B cell (primary cell): ENCODE measurements at regions not wholly inside any gene's neighbourhood (a gene's known extent, or its start where the extent isn't known, plus 50 kb on each side); places are given as distances from the start of the nearest gene placed in this dataset.

Source experiments
- ATAC-seq: fragments of 200-7000 bp; cut with Tn5 transposase; one replicate; pipeline ENCODE4 v1.10.0; 2021; ENCODE audit warnings: low read depth, mild to moderate bottlenecking, moderate number of reproducible peaks, moderate library complexity
- CTCF ChIA-PET: fragments of 350-600 bp; sonication (Branson Sonifier 250); formaldehyde crosslinking; loops from one replicate; lab custom pipeline; 2021; ENCODE audit warnings: antibody characterized with exemption, inconsistent platforms; lab: Charles Lee
- POLR2A ChIA-PET: fragments of 350-600 bp; sonication (Branson Sonifier 250); formaldehyde crosslinking; loops from one replicate; lab custom pipeline; 2021; ENCODE audit warnings: antibody characterized with exemption; lab: Charles Lee
- DNase-seq: peaks from one replicate; pipeline ENCODE4 v3.0.0; 2013
- H2AFZ ChIP-seq: 2 replicates; pipeline ENCODE4 v1.6.1; 2012; ENCODE audit warnings: mild to moderate bottlenecking, low read depth, low read length; ENCODE audit not compliant: insufficient read depth, poor library complexity, severe bottlenecking
- H3K27ac ChIP-seq, 2 donors: 1 replicate in 1 of 2; 2 replicates in 1 of 2; pipeline ENCODE4 v1.5.1; 2012 to 2013; ENCODE audit warnings: low read length in 2 of 2, mild to moderate bottlenecking in 2 of 2, moderate library complexity in 1 of 2
- H3K27me3 ChIP-seq, 4 experiments: fragments of 200-600 bp in 1 of 4; sonication (generic) in 1 of 4; replicated peaks in 1 of 4; 1 replicate in 2 of 4; 2 replicates in 2 of 4; pipeline versions ENCODE4 v1.6.1 to v1.7.0; 2013 to 2016; ENCODE audit warnings: low read length in 3 of 4, mild to moderate bottlenecking in 2 of 4, mixed read lengths in 1 of 4, moderate library complexity in 1 of 4; ENCODE audit not compliant: insufficient read depth in 4 of 4, control insufficient read depth in 3 of 4; ENCODE audit errors: control extremely low read depth in 1 of 4
- H3K36me3 ChIP-seq, 2 experiments: replicated peaks in 1 of 2; 1 replicate in 1 of 2; 2 replicates in 1 of 2; pipeline versions ENCODE4 v1.6.1 to v1.7.1; 2013; ENCODE audit warnings: low read length in 1 of 2; ENCODE audit not compliant: insufficient read depth in 2 of 2, control insufficient read depth in 1 of 2; ENCODE audit errors: control extremely low read depth in 1 of 2, extremely low read depth in 1 of 2
- H3K4me1 ChIP-seq, 2 donors: fragments of 200-600 bp in 1 of 2; sonication (generic) in 1 of 2; 1 replicate in 1 of 2; 2 replicates in 1 of 2; pipeline versions ENCODE4 v1.5.1 to v1.6.1; 2013 to 2017; ENCODE audit warnings: low read length in 2 of 2; ENCODE audit not compliant: control insufficient read depth in 2 of 2, insufficient read depth in 2 of 2
- H3K4me2 ChIP-seq: replicated peaks from 2 replicates; pipeline ENCODE3; 2012; ENCODE audit warnings: mild to moderate bottlenecking, low read depth, low read length; ENCODE audit not compliant: poor library complexity, severe bottlenecking
- H3K4me3 ChIP-seq, 5 experiments: fragments of 200-600 bp in 1 of 5; sonication (generic) in 1 of 5; 1 replicate in 3 of 5; 2 replicates in 2 of 5; pipeline versions ENCODE4 v1.5.1 to v1.7.0; 2011 to 2016; ENCODE audit warnings: low read length in 4 of 5, mild to moderate bottlenecking in 4 of 5, low read depth in 2 of 5, control low read depth in 1 of 5, moderate library complexity in 1 of 5; ENCODE audit not compliant: insufficient read depth in 1 of 5; ENCODE audit errors: control extremely low read depth in 1 of 5, extremely low read depth in 1 of 5
- H3K79me2 ChIP-seq: fragments of 200-600 bp; sonication (generic); one replicate; pipeline ENCODE4 v1.6.0; 2016; ENCODE audit warnings: low read length; ENCODE audit not compliant: control insufficient read depth, insufficient read depth
- H3K9ac ChIP-seq: fragments of 200-600 bp; sonication (generic); 2 replicates; pipeline ENCODE4 v1.6.1; 2017; ENCODE audit warnings: mild to moderate bottlenecking, low read length, moderate library complexity
- H3K9me3 ChIP-seq, 3 donors: one replicate each; pipeline versions ENCODE4 v1.6.1 to v1.7.1; 2013; ENCODE audit warnings: low read length in 2 of 3; ENCODE audit not compliant: control insufficient read depth in 2 of 3, insufficient read depth in 1 of 3; ENCODE audit errors: control extremely low read depth in 1 of 3
- H4K20me1 ChIP-seq: 2 replicates; pipeline ENCODE4 v1.6.0; 2012; ENCODE audit warnings: mild to moderate bottlenecking, low read length; ENCODE audit not compliant: insufficient read depth, control insufficient read depth, poor library complexity, severe bottlenecking
- H3K27ac Mint-ChIP-seq: one replicate; pipeline ENCODE4 v1.8.0; 2021; ENCODE audit warnings: mixed read lengths
- H3K27me3 Mint-ChIP-seq: one replicate; pipeline ENCODE4 v1.8.0; 2021; ENCODE audit warnings: mixed read lengths
- H3K4me1 Mint-ChIP-seq: one replicate; pipeline ENCODE4 v1.8.0; 2021; ENCODE audit warnings: mixed read lengths
- H3K4me3 Mint-ChIP-seq: one replicate; pipeline ENCODE4 v1.8.0; 2021; ENCODE audit warnings: mixed read lengths
- H3K9me3 Mint-ChIP-seq: one replicate; pipeline ENCODE4 v1.8.0; 2022; ENCODE audit warnings: mixed read lengths; ENCODE audit not compliant: insufficient read depth
- CTCF ChIP-seq: fragments of 200-600 bp; IDR thresholded peaks from one replicate; pipeline ENCODE4 v1.8.0; 2022; ENCODE audit warnings: antibody characterized with exemption, mild to moderate bottlenecking
- EZH2 ChIP-seq: IDR thresholded peaks from 2 replicates; pipeline ENCODE4 v1.6.1; 2012; ENCODE audit warnings: borderline replicate concordance, low read depth, mild to moderate bottlenecking, moderate library complexity, low read length; ENCODE audit not compliant: insufficient read depth, poor library complexity, severe bottlenecking
- WGBS: methylation state at CpG from one replicate; pipeline ENCODE4 v1.1.5; 2013; ENCODE audit warnings: missing lambda C conversion rate; ENCODE audit not compliant: insufficient coverage; 5-methylcytosine and 5-hydroxymethylcytosine counted together
- intact Hi-C: fragments of 100-400 bp; cut with micrococcal nuclease; formaldehyde crosslinking; loops from one replicate; pipeline ENCODE4 v1.10.0; 2022

- no CpG with 5 or more reads among the region's 1 CpG for WGBS
- Histone ChIP-seq H2AFZ (no peak overlapping the region), H3K4me1 (no peaks in the 10 kb centered on the region), H3K9me3 (peaks cover 0 to 1% (median 0%) of the 10 kb centered on the region in 3 donors), H3K36me3 (no peaks in the 10 kb centered on the region), H3K4me3 (no peak overlapping the region), H3K9ac (no peak overlapping the region), H3K4me2 (no peak overlapping the region), H3K79me2 (no peaks in the 10 kb centered on the region), H4K20me1 (no peaks in the 10 kb centered on the region), H3K27me3 (no peaks in the 10 kb centered on the region), H3K27ac (no peak overlapping the region)
- Mint-ChIP-seq H3K4me3 (no peak overlapping the region), H3K27ac (no peak overlapping the region), H3K9me3 (no peaks in the 10 kb centered on the region), H3K27me3 (no peaks in the 10 kb centered on the region), H3K4me1 (no peaks in the 10 kb centered on the region)
- no peak for ATAC-seq
- CTCF ChIA-PET = no interaction called here
- POLR2A ChIA-PET = no interaction called here
- intact Hi-C loops = no loop called here
- no peak for TF ChIP-seq CTCF
- TF ChIP-seq EZH2 = no peak
- DNase-seq = no peak
Observed at GRCh38 chr3:78015856-78016255, 976.0 kb downstream of the ROBO2 start.

DNA sequence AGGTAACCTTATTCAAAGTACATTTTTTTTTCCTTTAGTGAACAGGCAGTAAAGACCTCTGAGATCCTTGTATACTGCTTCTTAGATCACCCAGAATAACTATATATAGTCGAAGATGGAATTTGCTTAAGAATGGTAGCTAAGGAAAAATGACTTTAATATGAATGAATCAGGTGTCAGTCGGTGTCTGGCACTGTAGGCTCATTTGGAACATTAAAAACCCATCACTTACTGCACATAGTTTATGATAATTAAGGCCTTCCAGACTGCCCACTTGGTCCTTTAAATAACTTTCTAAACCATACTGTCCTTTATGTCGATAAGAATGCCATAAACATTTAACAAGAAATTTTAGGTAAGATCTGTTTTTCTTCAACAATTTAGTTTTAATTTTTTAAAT is 981.8 kb downstream of the ROBO2 start:
- POLR2A ChIA-PET = no interaction called here
- H2AFZ ChIP-seq = no peak overlapping the region
- ATAC-seq (no peak), DNase-seq (no peak)
- H3K79me2 ChIP-seq = no peaks in the 10 kb centered on the region
- no peaks in the 10 kb centered on the region for H3K27me3 ChIP-seq
- no peaks in the 10 kb centered on the region for H3K36me3 ChIP-seq
- Mint-ChIP-seq H3K27me3 (no peaks in the 10 kb centered on the region), H3K27ac (no peak overlapping the region), H3K4me1 (no peaks in the 10 kb centered on the region), H3K4me3 (no peak overlapping the region), H3K9me3 (no peaks in the 10 kb centered on the region)
- no peak overlapping the region for H3K27ac ChIP-seq
- no peaks in the 10 kb centered on the region for H3K4me1 ChIP-seq
- no peak overlapping the region for H3K9ac ChIP-seq
- no peaks in the 10 kb centered on the region for H3K9me3 ChIP-seq
- no peak overlapping the region for H3K4me2 ChIP-seq
- CTCF ChIA-PET = no interaction called here
- intact Hi-C loops = no loop called here
- H3K4me3 ChIP-seq = no peak overlapping the region
- TF ChIP-seq CTCF = no peak
- TF ChIP-seq EZH2 = no peak
- no peaks in the 10 kb centered on the region for H4K20me1 ChIP-seq
- 80% methylated on average over 1 of the region's 3 CpGs for WGBS
